ENCODE measurements at regions not wholly inside any gene's neighbourhood (a gene's known extent, or its start where the extent isn't known, plus 50 kb on each side); places are given as distances from the start of the nearest gene placed in this dataset.

DNA sequence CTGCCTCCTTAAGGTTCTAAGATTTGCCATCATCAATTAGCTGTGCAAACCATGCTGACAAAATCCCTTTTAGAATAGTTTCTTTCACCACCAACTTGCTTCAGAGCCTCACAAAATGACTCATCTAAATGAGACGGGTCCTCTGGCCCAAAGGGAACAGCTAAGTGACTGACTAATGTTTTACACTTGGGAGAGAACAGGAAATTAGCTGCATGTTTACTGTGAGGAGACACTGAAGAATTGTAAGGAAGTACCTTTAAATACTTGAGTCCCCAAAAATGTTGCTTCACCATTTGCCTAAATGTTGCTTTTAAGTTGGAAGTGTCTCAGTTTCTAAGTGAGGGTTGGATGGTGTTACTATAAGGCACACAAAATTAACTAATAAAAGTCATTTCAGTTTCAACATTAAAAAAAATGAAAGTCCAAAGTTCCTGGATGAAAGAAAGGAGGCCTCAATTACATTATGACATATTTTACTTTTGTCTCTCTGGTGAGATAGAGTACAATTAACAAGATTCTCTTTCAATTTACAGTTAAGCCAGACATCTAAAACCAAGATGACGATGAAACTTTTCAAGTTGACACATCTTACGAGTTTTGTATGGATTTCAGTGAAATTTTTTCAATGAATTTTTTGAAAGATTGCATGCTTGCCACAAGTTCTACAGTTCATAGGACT is 229.1 kb upstream of the FN1 start:
- no peak for TF ChIP-seq CTCF (IDR thresholded peaks at IDR 0.05; ENCODE audit: borderline replicate concordance, insufficient read depth, low read depth, low read length)
- no peak overlapping the region for H3K4me3 ChIP-seq (ENCODE audit: low read depth, low read length)

GRCh38 chr2:215662715-215663114 is 226.8 kb upstream of the FN1 start:
- TF ChIP-seq CTCF (IDR thresholded peaks at IDR 0.05; ENCODE audit: borderline replicate concordance, insufficient read depth, low read depth, low read length) = no peak

GRCh38 chr2:215660687-215661086 is 224.8 kb upstream of the FN1 start:
- no peak overlapping the region for H3K4me3 ChIP-seq (ENCODE audit: low read depth, low read length)
- TF ChIP-seq CTCF (IDR thresholded peaks at IDR 0.05; ENCODE audit: borderline replicate concordance, insufficient read depth, low read depth, low read length) = no peak

More at GRCh38 chr2:215662715-215663114, 226.8 kb upstream of the FN1 start:
- H3K4me3 ChIP-seq (ENCODE audit: low read depth, low read length) = no peak overlapping the region

DNA sequence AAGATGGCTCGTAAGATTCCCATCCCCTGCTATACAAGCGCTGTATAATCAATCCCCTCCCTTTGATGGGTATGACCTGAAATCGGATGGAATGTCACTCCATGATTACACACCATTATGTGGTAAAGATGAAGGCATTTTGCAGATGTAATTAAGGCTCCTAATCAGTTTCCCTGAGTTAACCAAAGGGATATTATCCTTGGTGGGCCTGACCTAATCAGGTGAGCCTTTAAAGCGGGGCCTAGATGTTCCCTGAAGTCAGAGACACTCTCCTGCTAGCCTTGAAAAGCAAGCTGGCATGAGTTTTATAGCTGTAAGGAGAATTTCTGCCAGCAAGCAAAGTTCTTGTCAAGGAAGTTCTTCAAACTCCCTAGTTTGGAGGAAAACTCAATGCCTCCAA is 223.8 kb upstream of the FN1 start:
- no peak for TF ChIP-seq CTCF (IDR thresholded peaks at IDR 0.05; ENCODE audit: borderline replicate concordance, insufficient read depth, low read depth, low read length)
- no peak overlapping the region for H3K4me3 ChIP-seq (ENCODE audit: low read depth, low read length)

DNA sequence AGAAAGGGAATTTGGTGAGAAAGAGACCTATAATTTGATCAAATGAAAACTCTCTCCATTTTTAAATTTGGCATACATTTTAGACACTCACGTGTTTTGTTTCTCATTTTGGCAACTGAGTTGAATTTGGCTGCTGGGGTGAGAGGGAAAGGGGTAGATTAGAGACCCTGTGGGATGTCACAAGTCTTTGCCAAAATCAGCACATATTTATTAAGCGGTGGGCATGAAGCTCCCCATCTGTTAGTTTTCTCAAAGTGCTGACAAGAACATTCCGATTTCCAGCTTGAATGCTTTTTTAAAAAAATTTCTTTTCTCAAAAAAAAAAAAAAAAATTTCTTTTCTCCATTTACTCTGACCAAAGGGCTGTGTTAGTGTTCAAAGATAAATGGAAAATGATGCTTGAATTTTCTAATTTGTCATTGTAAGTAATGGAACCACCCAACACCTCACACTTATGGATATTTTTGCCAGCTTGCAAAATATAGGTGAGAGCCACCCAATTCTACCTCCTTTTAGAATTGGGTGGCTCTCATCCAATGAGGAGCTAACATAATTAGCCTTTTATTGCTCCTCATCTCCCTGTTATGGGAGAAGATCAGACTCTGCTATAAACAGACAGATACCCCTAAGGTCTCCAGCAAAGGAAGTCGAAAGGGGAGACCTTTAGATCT is 222.9 kb upstream of the FN1 start:
- no peak for TF ChIP-seq CTCF (IDR thresholded peaks at IDR 0.05; ENCODE audit: borderline replicate concordance, insufficient read depth, low read depth, low read length)
- no peak overlapping the region for H3K4me3 ChIP-seq (ENCODE audit: low read depth, low read length)

DNA sequence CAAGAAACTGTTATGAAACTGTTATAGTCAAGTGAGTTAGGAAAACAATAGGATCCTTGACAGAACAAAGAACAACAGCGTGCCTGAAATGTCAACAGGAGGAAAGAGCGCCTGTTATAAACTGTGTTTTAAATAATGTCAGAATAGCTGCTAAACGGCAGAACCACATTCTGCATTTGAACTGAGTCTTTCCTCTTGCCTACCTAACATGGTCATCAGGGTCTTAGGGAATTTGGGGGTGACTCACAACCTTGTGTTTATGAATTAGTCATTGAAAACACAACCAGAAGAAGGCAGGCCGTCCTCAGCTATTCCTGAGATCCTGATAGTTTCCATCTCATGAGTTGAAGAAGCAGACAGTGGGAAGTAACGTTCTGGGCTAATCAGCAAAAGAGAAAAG is 222.0 kb upstream of the FN1 start:
- no peak overlapping the region for H3K4me3 ChIP-seq (ENCODE audit: low read depth, low read length)
- TF ChIP-seq CTCF (IDR thresholded peaks at IDR 0.05; ENCODE audit: borderline replicate concordance, insufficient read depth, low read depth, low read length) = no peak
